ENCODE measurements at regions not wholly inside any gene's neighbourhood (a gene's known extent, or its start where the extent isn't known, plus 50 kb on each side); places are given as distances from the start of the nearest gene placed in this dataset.
"Not testable (repeated sequence)": the region's sequence is repeated elsewhere in the genome, so short reads cannot be mapped to it uniquely, and the experiment has no call there.

- H3K4me1 Mint-ChIP-seq, result no peaks in the 10 kb centered on the region
- no peaks in the 10 kb centered on the region for H3K27me3 Mint-ChIP-seq
- no peaks in the 10 kb centered on the region for H3K36me3 Mint-ChIP-seq
- H3K9me3 Mint-ChIP-seq, result no peaks in the 10 kb centered on the region
- H3K4me3 Mint-ChIP-seq, result no peak overlapping the region
- ATAC-seq, result no peak
- H3K27ac Mint-ChIP-seq, result no peak overlapping the region
These were observed 310.2 kb downstream of the PTPRC start for GRCh38 chr1:198948895-198949659.

- H3K4me1 Mint-ChIP-seq, result no peaks in the 10 kb centered on the region
- no peak for ATAC-seq
- no peaks in the 10 kb centered on the region for H3K27me3 Mint-ChIP-seq
- peaks cover 2% of the 10 kb centered on the region for H3K9me3 Mint-ChIP-seq
- H3K36me3 Mint-ChIP-seq, result no peaks in the 10 kb centered on the region
- no peak overlapping the region for H3K4me3 Mint-ChIP-seq
- H3K27ac Mint-ChIP-seq, result no peak overlapping the region
These were observed 311.2 kb downstream of the PTPRC start for GRCh38 chr1:198950036-198950435.

GRCh38 chr1:198955085-198955484 is 316.2 kb downstream of the PTPRC start:
- Mint-ChIP-seq H3K4me1 (no peaks in the 10 kb centered on the region), H3K27ac (no peak overlapping the region), H3K36me3 (no peaks in the 10 kb centered on the region), H3K27me3 (no peaks in the 10 kb centered on the region), H3K9me3 (peaks cover 2% of the 10 kb centered on the region), H3K4me3 (no peak overlapping the region)
- no peak for ATAC-seq

- no peak overlapping the region for H3K27ac Mint-ChIP-seq
- H3K4me3 Mint-ChIP-seq, result no peak overlapping the region
- H3K27me3 Mint-ChIP-seq, result no peaks in the 10 kb centered on the region
- H3K4me1 Mint-ChIP-seq, result no peaks in the 10 kb centered on the region
- ATAC-seq, result no peak
- no peaks in the 10 kb centered on the region for H3K36me3 Mint-ChIP-seq
- H3K9me3 Mint-ChIP-seq, result peaks cover 2% of the 10 kb centered on the region
These were observed 318.2 kb downstream of the PTPRC start for GRCh38 chr1:198957044-198957443.

- peaks cover 6% of the 10 kb centered on the region for H3K36me3 Mint-ChIP-seq
- ATAC-seq, result no peak
- H3K4me1 Mint-ChIP-seq, result no peaks in the 10 kb centered on the region
- H3K27me3 Mint-ChIP-seq, result no peaks in the 10 kb centered on the region
- H3K4me3 Mint-ChIP-seq, result no peak overlapping the region
- H3K9me3 Mint-ChIP-seq, result peaks cover 2% of the 10 kb centered on the region
- no peak overlapping the region for H3K27ac Mint-ChIP-seq
These were observed 320.2 kb downstream of the PTPRC start for GRCh38 chr1:198959032-198959431.

GRCh38 chr1:198959676-198960075 is 320.8 kb downstream of the PTPRC start:
- ATAC-seq, result no peak
- peaks cover 6% of the 10 kb centered on the region for H3K36me3 Mint-ChIP-seq
- H3K4me3 Mint-ChIP-seq, result no peak overlapping the region
- H3K27ac Mint-ChIP-seq, result no peak overlapping the region
- H3K4me1 Mint-ChIP-seq, result no peaks in the 10 kb centered on the region
- no peaks in the 10 kb centered on the region for H3K27me3 Mint-ChIP-seq
- no peaks in the 10 kb centered on the region for H3K9me3 Mint-ChIP-seq

GRCh38 chr1:198963796-198964195 is 325.0 kb downstream of the PTPRC start:
- not testable (repeated sequence) for H3K9me3 Mint-ChIP-seq, H3K4me1 Mint-ChIP-seq, H3K27me3 Mint-ChIP-seq, ATAC-seq, H3K27ac Mint-ChIP-seq, H3K4me3 Mint-ChIP-seq
- H3K36me3 Mint-ChIP-seq, result peaks cover 15% of the 10 kb centered on the region

GRCh38 chr1:198966519-198966918 is 327.7 kb downstream of the PTPRC start:
- Mint-ChIP-seq H3K9me3 (peaks cover 5% of the 10 kb centered on the region), H3K27me3 (peaks cover 11% of the 10 kb centered on the region), H3K4me1 (no peaks in the 10 kb centered on the region), H3K36me3 (peaks cover 15% of the 10 kb centered on the region), H3K4me3 (no peak overlapping the region), H3K27ac (no peak overlapping the region)
- ATAC-seq, result no peak

- no peak overlapping the region for H3K4me3 Mint-ChIP-seq
- peaks cover 5% of the 10 kb centered on the region for H3K9me3 Mint-ChIP-seq
- no peak for ATAC-seq
- peaks cover 11% of the 10 kb centered on the region for H3K27me3 Mint-ChIP-seq
- H3K4me1 Mint-ChIP-seq, result no peaks in the 10 kb centered on the region
- no peak overlapping the region for H3K27ac Mint-ChIP-seq
- peaks cover 15% of the 10 kb centered on the region for H3K36me3 Mint-ChIP-seq
These were observed 328.7 kb downstream of the PTPRC start for GRCh38 chr1:198967566-198967965.

GRCh38 chr1:198968866-198969265 is 330.0 kb downstream of the PTPRC start:
- peaks cover 11% of the 10 kb centered on the region for H3K36me3 Mint-ChIP-seq
- no peaks in the 10 kb centered on the region for H3K4me1 Mint-ChIP-seq
- H3K27me3 Mint-ChIP-seq, result peaks cover 11% of the 10 kb centered on the region
- H3K4me3 Mint-ChIP-seq, result no peak overlapping the region
- H3K9me3 Mint-ChIP-seq, result peaks cover 5% of the 10 kb centered on the region
- no peak overlapping the region for H3K27ac Mint-ChIP-seq
- ATAC-seq, result no peak

- ATAC-seq, result no peak
- Mint-ChIP-seq H3K9me3 (peaks cover 5% of the 10 kb centered on the region), H3K4me1 (no peaks in the 10 kb centered on the region), H3K27ac (no peak overlapping the region), H3K36me3 (peaks cover 9% of the 10 kb centered on the region), H3K27me3 (peaks cover 11% of the 10 kb centered on the region), H3K4me3 (no peak overlapping the region)
These were observed 331.1 kb downstream of the PTPRC start for GRCh38 chr1:198969981-198970380.

GRCh38 chr1:198970916-198971315 is 332.1 kb downstream of the PTPRC start:
- peaks cover 11% of the 10 kb centered on the region for H3K27me3 Mint-ChIP-seq
- peaks cover under 1% of the 10 kb centered on the region for H3K36me3 Mint-ChIP-seq
- no peak overlapping the region for H3K4me3 Mint-ChIP-seq
- H3K27ac Mint-ChIP-seq, result no peak overlapping the region
- H3K4me1 Mint-ChIP-seq, result no peaks in the 10 kb centered on the region
- H3K9me3 Mint-ChIP-seq, result peaks cover 2% of the 10 kb centered on the region
- no peak for ATAC-seq

GRCh38 chr1:198977909-198978308 is 339.1 kb downstream of the PTPRC start:
- Mint-ChIP-seq H3K9me3 (no peaks in the 10 kb centered on the region), H3K27ac (no peak overlapping the region), H3K4me1 (no peaks in the 10 kb centered on the region), H3K36me3 (no peaks in the 10 kb centered on the region), H3K4me3 (no peak overlapping the region), H3K27me3 (no peaks in the 10 kb centered on the region)
- ATAC-seq, result no peak

GRCh38 chr1:198978523-198978922 is 339.7 kb downstream of the PTPRC start:
- Mint-ChIP-seq H3K27ac (no peak overlapping the region), H3K36me3 (no peaks in the 10 kb centered on the region), H3K27me3 (no peaks in the 10 kb centered on the region), H3K4me1 (no peaks in the 10 kb centered on the region), H3K9me3 (no peaks in the 10 kb centered on the region), H3K4me3 (no peak overlapping the region)
- no peak for ATAC-seq

- H3K27me3 Mint-ChIP-seq, result no peaks in the 10 kb centered on the region
- H3K9me3 Mint-ChIP-seq, result no peaks in the 10 kb centered on the region
- no peak for ATAC-seq
- no peak overlapping the region for H3K4me3 Mint-ChIP-seq
- no peaks in the 10 kb centered on the region for H3K4me1 Mint-ChIP-seq
- no peak overlapping the region for H3K27ac Mint-ChIP-seq
- no peaks in the 10 kb centered on the region for H3K36me3 Mint-ChIP-seq
These were observed 347.2 kb downstream of the PTPRC start for GRCh38 chr1:198986036-198986435.

- Mint-ChIP-seq H3K36me3 (no peaks in the 10 kb centered on the region), H3K9me3 (no peaks in the 10 kb centered on the region), H3K4me3 (no peak overlapping the region), H3K27ac (no peak overlapping the region), H3K4me1 (no peaks in the 10 kb centered on the region), H3K27me3 (no peaks in the 10 kb centered on the region)
- no peak for ATAC-seq
These were observed 347.6 kb downstream of the PTPRC start for GRCh38 chr1:198986442-198986841.

Measured in stimulated activated memory B cell treated with anti-CD40 and anti-IgM and Interleukin-4, amounts not matched to agents 10 μg/mL and 1 μg/mL and 100 μg/mL, for 72 hours (primary cell).